ENCODE measurements at regions not wholly inside any gene's neighbourhood (a gene's known extent, or its start where the extent isn't known, plus 50 kb on each side); places are given as distances from the start of the nearest gene placed in this dataset.

- no peak overlapping the region for H3K4me3 ChIP-seq (ENCODE audit: low read length)
- H3K9me2 ChIP-seq (replicated peaks; ENCODE audit: insufficient read depth, low read length): no peaks in the 10 kb centered on the region
- no peaks in the 10 kb centered on the region for H3K27me3 ChIP-seq (replicated peaks; ENCODE audit: insufficient read depth, low read length)
- H3K4me1 ChIP-seq (ENCODE audit: low read length): no peaks in the 10 kb centered on the region
- DNase-seq: no peak
- no peak for TF ChIP-seq EZH2 (optimal IDR thresholded peaks at IDR 0.05; ENCODE audit: low read depth, low read length)
- H4K20me1 ChIP-seq (ENCODE audit: insufficient read depth, low read length): no peaks in the 10 kb centered on the region
- H3K9me3 ChIP-seq (replicated peaks; ENCODE audit: insufficient read depth, low read length): no peaks in the 10 kb centered on the region
- no peak overlapping the region for H2AFZ ChIP-seq (ENCODE audit: low read length)
- no peaks in the 10 kb centered on the region for H3K79me2 ChIP-seq (ENCODE audit: low read length)
- H3F3A ChIP-seq (ENCODE audit: insufficient read depth, low read length): no peaks in the 10 kb centered on the region
- no peaks in the 10 kb centered on the region for H3K36me3 ChIP-seq (replicated peaks; ENCODE audit: insufficient read depth, low read length)
- H3K27ac ChIP-seq (ENCODE audit: low read length): no peak overlapping the region
- no peak overlapping the region for H3K4me2 ChIP-seq (ENCODE audit: low read depth, low read length)
- H3K9ac ChIP-seq (ENCODE audit: low read length): no peak overlapping the region
These were observed 388.3 kb upstream of the CHD1 start for GRCh38 chr5:99317136-99317535.

- Histone ChIP-seq H3K27me3 (replicated peaks; ENCODE audit: insufficient read depth, low read length) (no peaks in the 10 kb centered on the region), H2AFZ (ENCODE audit: low read length) (no peak overlapping the region), H3K4me2 (ENCODE audit: low read depth, low read length) (no peak overlapping the region), H3K4me1 (ENCODE audit: low read length) (no peaks in the 10 kb centered on the region), H3K79me2 (ENCODE audit: low read length) (no peaks in the 10 kb centered on the region), H3K9me3 (replicated peaks; ENCODE audit: insufficient read depth, low read length) (no peaks in the 10 kb centered on the region), H3K4me3 (ENCODE audit: low read length) (no peak overlapping the region), H3K36me3 (replicated peaks; ENCODE audit: insufficient read depth, low read length) (no peaks in the 10 kb centered on the region), H3K9me2 (replicated peaks; ENCODE audit: insufficient read depth, low read length) (no peaks in the 10 kb centered on the region), H3K27ac (ENCODE audit: low read length) (no peak overlapping the region), H4K20me1 (ENCODE audit: insufficient read depth, low read length) (no peaks in the 10 kb centered on the region), H3K9ac (ENCODE audit: low read length) (no peak overlapping the region), H3F3A (ENCODE audit: insufficient read depth, low read length) (no peaks in the 10 kb centered on the region)
- no peak for DNase-seq
- TF ChIP-seq, protein P1, sequence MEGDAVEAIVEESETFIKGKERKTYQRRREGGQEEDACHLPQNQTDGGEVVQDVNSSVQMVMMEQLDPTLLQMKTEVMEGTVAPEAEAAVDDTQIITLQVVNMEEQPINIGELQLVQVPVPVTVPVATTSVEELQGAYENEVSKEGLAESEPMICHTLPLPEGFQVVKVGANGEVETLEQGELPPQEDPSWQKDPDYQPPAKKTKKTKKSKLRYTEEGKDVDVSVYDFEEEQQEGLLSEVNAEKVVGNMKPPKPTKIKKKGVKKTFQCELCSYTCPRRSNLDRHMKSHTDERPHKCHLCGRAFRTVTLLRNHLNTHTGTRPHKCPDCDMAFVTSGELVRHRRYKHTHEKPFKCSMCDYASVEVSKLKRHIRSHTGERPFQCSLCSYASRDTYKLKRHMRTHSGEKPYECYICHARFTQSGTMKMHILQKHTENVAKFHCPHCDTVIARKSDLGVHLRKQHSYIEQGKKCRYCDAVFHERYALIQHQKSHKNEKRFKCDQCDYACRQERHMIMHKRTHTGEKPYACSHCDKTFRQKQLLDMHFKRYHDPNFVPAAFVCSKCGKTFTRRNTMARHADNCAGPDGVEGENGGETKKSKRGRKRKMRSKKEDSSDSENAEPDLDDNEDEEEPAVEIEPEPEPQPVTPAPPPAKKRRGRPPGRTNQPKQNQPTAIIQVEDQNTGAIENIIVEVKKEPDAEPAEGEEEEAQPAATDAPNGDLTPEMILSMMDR (IDR thresholded peaks at IDR 0.05; ENCODE audit: low read length): no peak
- TF ChIP-seq EZH2 (optimal IDR thresholded peaks at IDR 0.05; ENCODE audit: low read depth, low read length): no peak
- TF ChIP-seq EZH2phosphoT487 (IDR thresholded peaks at IDR 0.05; ENCODE audit: low read length): no peak
These were observed 387.7 kb upstream of the CHD1 start for GRCh38 chr5:99316484-99316883.

DNA sequence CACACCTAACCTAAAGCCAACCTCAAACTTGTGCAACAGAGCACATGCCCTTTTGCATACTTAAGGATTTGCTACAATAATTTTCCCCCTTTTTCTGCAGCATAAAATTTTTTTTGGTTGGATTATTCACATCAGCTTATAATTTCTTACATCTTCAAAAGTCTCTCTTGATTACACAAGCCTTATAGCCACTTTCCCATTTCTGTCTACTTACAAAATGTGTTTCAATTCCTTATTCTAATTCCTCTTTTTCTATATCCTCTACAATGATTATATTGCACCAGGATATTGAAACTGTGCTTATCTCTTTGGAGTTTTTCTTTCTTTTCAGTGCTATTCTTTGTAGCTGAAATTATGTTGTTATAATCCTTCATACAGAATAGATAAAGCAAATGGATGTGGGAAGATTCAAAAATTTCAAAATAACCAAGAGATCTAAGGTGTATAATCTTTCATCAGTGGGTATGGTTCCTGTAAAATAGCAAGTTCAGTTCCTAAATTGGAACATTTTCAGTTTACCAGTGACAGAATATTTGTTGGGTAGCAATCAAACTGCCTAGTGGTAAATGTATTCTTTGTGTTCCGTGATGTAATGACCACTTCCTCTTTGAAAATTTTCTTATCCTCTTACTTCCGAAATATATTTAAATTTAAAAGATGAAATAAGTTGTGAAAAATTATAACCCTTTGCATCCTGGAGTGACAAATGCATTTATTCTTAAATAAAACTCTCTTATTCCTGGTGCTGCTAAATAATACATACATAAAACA, 386.8 kb upstream of the CHD1 start:
- no peaks in the 10 kb centered on the region for H3K9me3 ChIP-seq (replicated peaks; ENCODE audit: insufficient read depth, low read length)
- no peak overlapping the region for H3K4me3 ChIP-seq (ENCODE audit: low read length)
- H3K4me2 ChIP-seq (ENCODE audit: low read depth, low read length): no peak overlapping the region
- no peaks in the 10 kb centered on the region for H3F3A ChIP-seq (ENCODE audit: insufficient read depth, low read length)
- no peak overlapping the region for H3K9ac ChIP-seq (ENCODE audit: low read length)
- no peaks in the 10 kb centered on the region for H3K79me2 ChIP-seq (ENCODE audit: low read length)
- TF ChIP-seq EZH2phosphoT487 (IDR thresholded peaks at IDR 0.05; ENCODE audit: low read length): no peak
- H3K36me3 ChIP-seq (replicated peaks; ENCODE audit: insufficient read depth, low read length): no peaks in the 10 kb centered on the region
- DNase-seq: no peak
- no peak overlapping the region for H3K27ac ChIP-seq (ENCODE audit: low read length)
- no peak overlapping the region for H2AFZ ChIP-seq (ENCODE audit: low read length)
- no peaks in the 10 kb centered on the region for H3K9me2 ChIP-seq (replicated peaks; ENCODE audit: insufficient read depth, low read length)
- no peaks in the 10 kb centered on the region for H3K27me3 ChIP-seq (replicated peaks; ENCODE audit: insufficient read depth, low read length)
- H4K20me1 ChIP-seq (ENCODE audit: insufficient read depth, low read length): no peaks in the 10 kb centered on the region
- H3K4me1 ChIP-seq (ENCODE audit: low read length): no peaks in the 10 kb centered on the region

DNA sequence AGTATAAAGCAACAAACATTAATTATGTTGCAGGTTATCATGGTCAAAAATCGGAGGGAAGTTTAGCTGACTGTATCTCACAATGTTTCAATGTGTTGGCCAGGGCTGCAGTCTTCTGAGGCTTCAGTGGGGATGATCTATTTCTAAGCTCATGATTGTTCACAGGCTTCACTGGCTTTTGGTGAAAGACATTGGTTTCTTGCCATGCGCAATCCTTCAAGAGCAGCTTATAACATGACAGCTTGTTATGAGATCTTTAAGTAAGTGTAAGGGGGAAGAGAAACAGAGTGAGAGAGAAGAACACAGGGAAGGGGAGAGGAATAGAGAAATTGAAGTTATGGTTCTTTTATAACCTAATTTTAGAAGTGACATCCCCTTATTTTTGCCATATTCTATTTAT, 385.9 kb upstream of the CHD1 start:
- no peaks in the 10 kb centered on the region for H3K36me3 ChIP-seq (replicated peaks; ENCODE audit: insufficient read depth, low read length)

More for the DNA sequence above, 385.9 kb upstream of the CHD1 start:
- Histone ChIP-seq H3K79me2 (ENCODE audit: low read length) (no peaks in the 10 kb centered on the region), H3K27me3 (replicated peaks; ENCODE audit: insufficient read depth, low read length) (no peaks in the 10 kb centered on the region), H3K9ac (ENCODE audit: low read length) (no peak overlapping the region), H3K4me2 (ENCODE audit: low read depth, low read length) (no peak overlapping the region), H3K9me2 (replicated peaks; ENCODE audit: insufficient read depth, low read length) (no peaks in the 10 kb centered on the region), H3K27ac (ENCODE audit: low read length) (no peak overlapping the region), H4K20me1 (ENCODE audit: insufficient read depth, low read length) (no peaks in the 10 kb centered on the region), H3K4me3 (ENCODE audit: low read length) (no peak overlapping the region), H2AFZ (ENCODE audit: low read length) (no peak overlapping the region), H3F3A (ENCODE audit: insufficient read depth, low read length) (no peaks in the 10 kb centered on the region), H3K9me3 (replicated peaks; ENCODE audit: insufficient read depth, low read length) (no peaks in the 10 kb centered on the region), H3K4me1 (ENCODE audit: low read length) (no peaks in the 10 kb centered on the region)
- TF ChIP-seq EZH2 (optimal IDR thresholded peaks at IDR 0.05; ENCODE audit: low read depth, low read length) (no peak), EZH2phosphoT487 (IDR thresholded peaks at IDR 0.05; ENCODE audit: low read length) (no peak)
- TF ChIP-seq, protein P1 (IDR thresholded peaks at IDR 0.05; ENCODE audit: low read length): no peak
- no peak for DNase-seq

Data from MM.1S (cell line).